Amniotic epithelial cell (primary cell): ENCODE measurements at regions not wholly inside any gene's neighbourhood (a gene's known extent, or its start where the extent isn't known, plus 50 kb on each side); places are given as distances from the start of the nearest gene placed in this dataset.

Source experiments
- DNase-seq: peaks from one replicate; pipeline ENCODE4 v3.0.0-alpha.2; 2010; ENCODE audit warnings: low read depth

DNA sequence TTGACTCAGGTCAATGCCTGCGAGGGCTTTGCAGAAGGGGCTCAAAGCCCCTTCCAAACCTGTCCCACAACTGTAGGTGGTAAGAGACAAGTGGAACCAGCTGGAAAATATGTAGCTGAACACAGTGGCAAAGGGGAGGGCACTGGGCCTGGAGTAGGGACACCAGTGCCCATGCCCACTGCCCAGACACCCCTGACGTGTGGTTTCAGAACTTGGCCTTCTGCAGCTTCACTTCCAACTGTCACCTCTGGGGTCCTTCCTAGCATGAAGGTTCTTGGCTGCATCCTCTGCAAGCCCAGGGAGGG lies 233.1 kb upstream of the IRX1 start:
- no peak for DNase-seq

GRCh38 chr5:3361811-3362605 lies 233.6 kb upstream of the IRX1 start:
- DNase-seq, result no peak

DNA sequence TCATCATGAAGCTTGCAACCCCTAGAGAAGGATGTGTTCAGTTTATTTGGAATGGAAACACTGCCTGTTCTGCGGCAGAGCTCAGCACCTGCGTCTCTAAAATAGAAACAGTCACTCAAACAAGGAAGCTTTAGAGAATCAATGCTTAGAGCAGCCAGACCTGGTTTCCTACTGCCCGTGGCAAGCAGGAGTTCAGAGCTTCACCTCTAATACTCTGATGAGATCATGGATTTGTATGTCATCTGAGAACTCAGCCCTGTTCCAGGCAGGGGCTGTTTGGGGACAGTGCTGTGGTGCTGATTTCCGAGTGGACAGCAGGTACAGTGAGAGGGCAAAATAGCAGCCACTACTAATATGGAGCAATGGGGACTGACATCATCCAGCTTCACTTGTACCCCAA lies 236.0 kb upstream of the IRX1 start:
- no peak for DNase-seq

DNA sequence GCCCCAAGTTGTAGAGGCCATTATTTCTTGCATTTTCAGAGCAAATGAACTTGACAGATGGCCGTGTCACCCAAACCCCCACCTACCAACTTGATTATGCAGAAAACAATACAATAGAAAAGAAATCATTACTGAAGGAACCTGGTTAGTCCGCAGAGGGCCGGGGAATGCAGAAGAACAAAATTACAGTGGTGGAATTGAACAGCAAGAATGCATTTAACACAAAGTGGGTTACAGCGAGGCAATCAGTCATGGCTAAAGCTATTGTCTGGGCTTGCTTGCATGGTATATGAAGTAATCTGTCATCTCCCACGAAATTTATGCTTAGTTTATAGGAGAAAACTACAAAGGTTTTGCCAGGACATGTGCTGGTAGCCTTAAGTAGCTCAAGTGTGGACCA lies 238.3 kb upstream of the IRX1 start:
- no peak for DNase-seq

DNA sequence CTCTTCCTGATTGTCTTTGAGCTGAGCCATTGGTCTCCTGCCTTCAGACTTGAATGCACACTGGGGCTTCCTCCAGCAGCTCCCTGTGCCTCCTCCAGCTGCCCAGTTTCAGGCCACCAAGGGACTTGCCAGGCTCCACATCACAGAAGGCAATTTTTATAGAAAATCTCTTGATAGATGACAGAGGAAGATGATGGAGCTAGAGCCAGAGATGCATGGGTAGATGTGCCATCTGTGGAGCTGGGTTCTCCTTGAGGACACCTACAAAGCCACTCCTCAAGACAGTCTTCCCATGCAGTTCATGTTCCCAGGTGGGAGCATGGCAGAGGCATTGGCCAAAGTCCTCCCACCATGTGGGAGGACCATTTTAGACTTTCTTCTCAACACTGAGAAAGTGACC lies 239.6 kb upstream of the IRX1 start:
- no peak for DNase-seq

GRCh38 chr5:3355126-3355525 lies 240.5 kb upstream of the IRX1 start:
- no peak for DNase-seq

GRCh38 chr5:3354606-3355005 lies 241.0 kb upstream of the IRX1 start:
- no peak for DNase-seq

DNA sequence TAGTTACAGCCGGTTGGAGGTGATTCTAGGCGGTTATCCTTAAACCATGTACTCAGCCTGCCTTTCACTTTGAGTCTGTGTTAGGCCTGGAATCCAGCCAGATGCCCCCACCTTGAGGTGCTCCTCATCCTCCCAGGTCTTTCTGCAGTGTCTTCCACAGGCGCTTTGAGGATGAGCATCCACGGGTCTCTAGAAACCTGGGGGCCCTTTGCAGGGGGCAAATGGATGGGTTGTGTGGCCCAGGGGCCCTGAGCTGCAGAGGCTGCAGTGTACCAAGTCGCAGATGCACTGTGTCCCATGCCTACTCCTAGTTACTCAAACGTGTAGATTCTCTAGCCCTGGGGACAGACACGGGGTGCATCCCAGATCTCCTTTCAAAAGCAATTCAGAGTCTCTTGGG lies 242.1 kb upstream of the IRX1 start:
- no peak for DNase-seq

DNA sequence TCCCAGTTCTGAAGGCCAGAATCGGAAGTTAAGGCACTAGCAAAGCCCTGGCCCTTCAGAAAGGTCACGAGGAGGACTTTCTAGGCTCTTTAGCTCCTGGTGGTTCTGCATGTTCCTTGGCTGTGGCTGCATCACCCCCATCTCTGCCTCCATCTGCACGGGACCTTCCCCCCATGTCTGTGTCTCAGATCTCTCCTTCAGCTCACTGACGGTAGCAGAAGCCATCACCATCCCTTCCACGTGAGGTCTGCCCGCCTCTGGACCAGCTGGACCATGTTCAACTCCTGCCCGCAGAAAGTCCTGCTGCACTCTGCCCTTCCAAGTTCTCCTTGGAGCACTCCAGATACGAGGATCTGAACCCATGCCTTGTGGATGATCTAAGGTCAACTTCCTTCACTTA lies 242.9 kb upstream of the IRX1 start:
- DNase-seq, result no peak

DNA sequence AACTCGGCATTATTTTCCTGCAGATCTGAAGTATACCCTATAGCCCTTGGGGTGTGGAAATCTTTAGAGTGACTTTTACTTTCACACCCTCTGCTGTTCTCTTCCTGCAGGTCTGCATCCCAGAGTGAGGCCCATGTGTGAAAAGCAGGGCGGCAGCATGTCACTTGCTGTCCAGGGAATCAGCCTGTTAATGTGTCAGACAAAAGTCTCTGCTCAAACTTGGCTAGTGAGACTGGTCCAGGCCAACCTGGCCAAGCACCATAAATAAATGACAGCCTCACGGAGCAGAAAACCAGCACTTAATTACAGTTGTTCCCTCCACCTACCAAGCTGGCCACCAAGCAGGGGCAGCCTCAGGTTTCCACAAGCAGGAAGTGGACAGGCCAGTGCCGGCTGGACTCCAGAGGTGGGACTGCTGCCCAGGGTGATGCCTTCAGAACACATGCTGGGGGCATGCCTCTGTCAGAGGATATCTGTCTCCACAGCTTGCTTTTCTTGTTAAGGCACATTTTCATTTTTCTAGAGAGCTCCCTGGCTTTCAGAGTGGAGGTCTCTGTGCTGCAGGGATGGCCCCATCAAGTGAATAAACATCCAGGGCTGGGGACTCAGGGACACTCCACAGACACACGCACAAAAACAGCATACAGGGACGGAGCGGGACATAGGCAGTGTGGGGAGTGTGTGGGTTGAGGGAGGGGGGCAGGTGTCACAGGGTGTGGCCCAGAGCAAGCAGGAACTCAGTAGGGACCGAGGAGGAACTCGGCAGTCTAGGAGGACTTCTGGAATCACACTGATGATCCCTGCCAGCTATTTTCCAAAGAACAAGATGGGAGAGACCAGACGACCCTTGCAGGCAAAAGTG lies 243.8 kb upstream of the IRX1 start:
- DNase-seq, result no peak

DNA sequence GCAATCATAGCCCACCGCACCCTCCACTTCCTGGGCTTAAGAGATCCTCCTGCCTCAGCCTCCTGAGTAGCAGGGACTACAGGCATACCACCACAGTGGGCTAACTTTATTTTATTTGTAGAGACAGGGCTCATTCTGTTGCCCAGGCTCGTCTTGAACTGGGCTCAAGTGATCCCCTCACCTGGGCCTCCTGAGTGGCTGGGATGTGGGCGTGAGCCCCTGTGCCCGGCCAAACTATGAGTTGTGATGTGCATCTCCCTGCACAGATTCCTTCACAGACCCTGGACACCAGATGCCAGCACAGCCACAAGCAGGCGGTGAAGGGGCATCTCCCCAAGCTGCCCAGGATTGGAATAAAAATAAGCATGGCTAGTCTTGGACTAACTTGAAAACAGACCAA lies 244.9 kb upstream of the IRX1 start:
- no peak for DNase-seq

DNA sequence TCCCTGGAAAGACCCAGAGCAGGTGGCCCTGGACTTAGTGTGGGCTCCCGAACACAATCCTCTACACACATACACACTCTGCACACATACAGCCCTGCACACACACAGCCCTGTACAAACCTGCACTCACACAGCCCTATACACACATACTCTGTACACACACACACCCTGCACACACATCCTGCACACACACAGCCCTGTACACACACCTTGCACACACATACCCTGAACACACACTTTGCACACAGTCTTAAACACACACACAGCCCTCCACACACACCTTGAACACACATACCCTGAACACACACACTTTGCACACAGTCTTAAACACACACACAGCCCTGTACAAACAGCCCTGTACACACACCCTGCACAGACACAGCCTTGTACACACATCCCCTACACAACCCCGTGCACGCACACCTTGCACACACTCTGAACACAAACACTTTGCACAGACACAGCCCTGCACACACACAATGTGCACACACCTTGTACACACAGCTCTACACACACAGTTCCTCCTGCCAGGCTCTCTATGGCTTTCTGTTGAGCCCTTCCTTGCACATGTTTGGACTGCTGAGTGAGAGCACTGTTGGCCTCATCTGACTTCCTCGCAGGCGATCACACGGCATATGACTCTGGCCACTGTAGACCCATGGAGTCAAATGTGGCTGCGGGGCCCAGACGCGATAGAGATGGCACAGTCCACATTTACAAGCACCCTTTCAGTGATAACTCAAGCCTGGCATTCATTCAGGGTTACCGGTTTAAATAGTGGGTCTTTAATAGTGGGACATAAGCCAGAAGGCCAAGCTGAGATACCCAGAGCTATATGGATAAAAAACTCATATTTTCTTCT lies 245.7 kb upstream of the IRX1 start:
- no peak for DNase-seq

DNA sequence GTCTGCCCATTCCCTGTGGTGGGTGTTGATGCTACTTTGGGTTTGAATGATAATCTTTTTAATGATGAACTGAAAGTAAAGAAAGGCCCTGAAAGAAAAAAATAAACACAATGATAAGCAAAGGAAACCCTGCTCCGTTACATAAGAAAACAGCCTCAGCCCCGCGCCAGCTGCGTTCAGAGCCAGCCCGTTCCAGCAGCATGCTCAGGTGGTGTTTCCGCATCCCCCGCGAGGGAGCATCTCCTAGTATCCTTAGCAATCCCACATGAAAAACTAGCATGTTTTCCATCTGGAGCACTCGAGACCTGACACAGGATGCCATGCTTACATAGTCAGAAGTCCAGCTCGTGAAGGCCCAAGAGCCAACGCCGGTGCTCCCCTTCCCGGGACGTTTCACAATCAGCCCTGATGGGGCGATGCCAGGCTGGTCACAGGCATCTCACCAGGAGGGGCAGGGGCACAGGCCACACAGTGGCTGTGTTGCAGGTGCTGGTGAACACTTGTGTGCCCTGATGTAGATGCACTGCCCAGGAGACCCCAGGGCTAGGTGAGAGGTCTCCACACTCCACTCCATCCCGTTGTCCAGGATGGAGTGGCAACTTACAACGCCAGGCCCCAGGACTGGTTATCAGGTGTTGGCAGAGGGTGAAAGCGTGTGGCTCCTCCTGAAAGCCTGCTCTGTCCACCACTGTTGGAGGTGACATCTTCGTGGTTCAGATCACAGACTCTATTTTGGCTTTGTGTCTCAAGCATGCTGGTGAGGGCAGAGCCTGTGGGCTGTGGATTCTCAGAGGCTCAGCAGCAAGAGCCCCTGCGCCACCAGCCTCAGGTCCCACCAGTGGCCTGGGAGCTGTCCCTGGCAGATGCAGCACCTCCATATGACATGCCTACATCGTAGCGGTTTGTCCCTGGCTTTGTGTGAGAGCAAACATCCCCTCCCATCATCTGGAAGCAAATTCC lies 246.8 kb upstream of the IRX1 start:
- DNase-seq, result no peak

DNA sequence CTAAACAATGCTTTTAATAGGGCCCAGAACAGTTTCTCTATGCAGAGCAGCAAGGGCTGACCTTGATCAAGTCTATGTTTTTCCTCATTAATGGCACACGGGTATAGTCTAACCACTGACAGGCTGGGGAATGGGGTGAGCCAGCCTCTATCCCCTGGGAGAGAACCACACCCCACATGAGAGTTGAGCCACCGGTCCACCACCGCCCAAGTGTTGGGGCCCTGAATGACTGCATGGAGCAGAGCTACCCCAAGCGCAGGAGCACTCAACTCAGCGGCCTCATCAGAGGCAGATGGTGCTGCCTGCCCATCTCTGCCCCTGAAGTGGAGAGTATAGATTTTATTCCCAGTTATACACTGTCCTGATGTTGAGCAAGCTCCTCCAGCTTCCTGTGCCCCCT lies 247.9 kb upstream of the IRX1 start:
- no peak for DNase-seq

GRCh38 chr5:3346111-3346820 lies 249.4 kb upstream of the IRX1 start:
- DNase-seq, result no peak

DNA sequence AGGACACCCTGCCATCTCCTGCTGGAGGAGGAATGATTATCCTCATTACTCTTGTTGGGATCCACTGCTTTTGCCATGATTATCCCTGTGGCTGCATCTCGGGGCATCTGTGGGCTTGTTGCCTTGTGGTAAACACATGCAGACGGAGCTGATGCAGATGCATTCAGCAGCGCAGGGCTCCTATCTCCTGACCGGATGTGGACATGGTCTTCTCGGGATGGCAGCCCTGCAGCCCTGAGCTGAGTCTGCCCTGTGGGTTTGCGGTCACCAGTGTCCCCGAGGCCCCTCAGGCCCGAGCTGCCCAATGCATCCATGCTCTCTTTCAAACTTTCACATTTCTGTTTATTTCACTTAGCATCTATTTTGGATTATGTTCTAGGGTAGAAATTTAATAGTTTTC lies 250.4 kb upstream of the IRX1 start:
- no peak for DNase-seq

DNA sequence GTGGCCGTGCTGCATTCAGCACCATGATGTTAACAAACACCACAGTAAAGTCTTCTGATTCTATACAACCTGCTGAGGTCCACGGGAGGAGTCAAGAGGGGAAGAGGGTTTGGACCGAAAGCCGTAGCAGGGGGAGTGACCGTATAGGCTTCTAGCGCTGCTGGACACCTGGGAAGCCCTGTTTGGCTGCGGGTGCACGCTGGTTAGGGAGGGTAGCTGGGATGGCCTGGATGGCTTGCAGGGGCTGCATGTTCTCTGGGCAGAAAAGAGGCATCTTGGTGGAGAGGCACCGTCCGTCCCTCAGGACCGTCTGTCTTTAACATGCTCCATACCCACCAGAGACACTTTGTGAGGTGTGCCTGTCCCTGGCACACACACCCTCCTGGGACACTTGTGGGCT lies 251.0 kb upstream of the IRX1 start:
- no peak for DNase-seq

DNA sequence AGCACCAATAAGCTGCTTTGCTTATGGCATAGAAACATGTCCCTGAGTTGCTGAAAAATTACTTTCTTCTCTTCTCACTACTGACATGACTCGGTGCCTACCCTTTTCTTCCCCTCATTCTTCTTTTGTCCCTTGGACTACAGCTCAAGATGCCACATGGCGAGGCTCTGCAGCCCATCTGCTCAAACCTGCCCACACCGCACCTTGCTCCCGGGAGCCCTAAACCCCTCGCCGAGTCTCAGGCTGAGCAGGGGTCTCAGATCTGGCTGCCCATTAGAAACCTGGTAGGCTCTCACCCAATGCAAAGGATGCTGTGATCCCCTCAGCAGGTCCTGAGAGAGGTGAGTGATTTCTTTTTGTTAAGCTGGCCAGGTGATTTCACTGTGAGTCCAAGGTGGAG lies 251.7 kb upstream of the IRX1 start:
- no peak for DNase-seq

- no peak for DNase-seq
Observed at GRCh38 chr5:3343211-3343610, 252.4 kb upstream of the IRX1 start.

DNA sequence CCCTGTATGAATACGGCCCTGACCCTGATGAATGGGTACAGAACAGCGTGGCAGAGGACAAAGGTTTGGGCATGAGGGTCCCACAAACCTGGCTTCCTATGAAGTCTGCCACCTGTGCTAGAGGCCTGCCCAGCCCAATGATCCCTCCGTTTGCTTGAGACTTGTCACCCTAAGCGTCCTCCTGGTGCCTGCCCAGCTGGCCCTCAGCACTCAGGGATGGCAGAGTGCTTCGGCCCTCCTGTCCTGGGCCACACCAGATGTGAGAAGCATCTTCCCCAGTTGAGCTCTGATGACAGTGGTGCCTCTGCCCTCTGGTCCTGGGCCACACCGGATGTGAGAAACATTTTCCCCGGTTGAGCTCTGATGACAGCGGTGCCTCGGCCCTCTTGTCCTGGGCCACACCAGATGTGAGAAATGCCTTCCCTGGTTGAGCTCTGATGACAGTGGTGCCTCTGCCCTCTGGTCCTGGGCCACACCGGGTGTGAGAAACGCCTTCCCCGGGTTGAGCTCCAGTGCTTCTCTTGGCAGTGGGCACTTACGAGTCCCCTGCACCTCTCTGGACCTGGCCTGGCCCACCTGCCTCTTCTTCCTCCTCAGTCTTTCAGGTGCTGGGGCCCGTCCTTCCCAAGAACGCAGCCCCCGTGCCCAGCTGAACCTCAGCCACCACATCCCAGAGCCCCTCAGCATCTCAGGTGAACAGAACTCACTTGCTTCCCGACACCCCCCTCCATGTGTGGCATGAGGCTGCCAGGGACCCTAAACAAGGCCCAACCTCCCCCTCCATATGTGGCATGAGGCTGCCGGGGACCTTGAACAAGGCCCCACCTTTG lies 253.1 kb upstream of the IRX1 start:
- DNase-seq, result no peak
